ENCODE measurements at regions not wholly inside any gene's neighbourhood (a gene's known extent, or its start where the extent isn't known, plus 50 kb on each side); places are given as distances from the start of the nearest gene placed in this dataset.

- Histone ChIP-seq H3K4me1 (no peaks in the 10 kb centered on the region), H3K79me2 (no peaks in the 10 kb centered on the region), H2AFZ (no peak overlapping the region), H3K9ac (no peak overlapping the region), H3K4me2 (ENCODE audit: low read length) (no peak overlapping the region), H3K27me3 (ENCODE audit: control insufficient read depth, insufficient read depth, low read length) (no peaks in the 10 kb centered on the region), H3K4me3 (ENCODE audit: low read depth, low read length) (no peak overlapping the region), H3K27ac (no peak overlapping the region), H3K9me3 (ENCODE audit: control insufficient read depth, low read length) (no peaks in the 10 kb centered on the region), H3K36me3 (ENCODE audit: control insufficient read depth, insufficient read depth, low read length) (no peaks in the 10 kb centered on the region)
- TF ChIP-seq CTCF (IDR thresholded peaks at IDR 0.05), result no peak
Measured at GRCh38 chr6:165877773-165878172, 214.7 kb upstream of the PDE10A start.

GRCh38 chr6:165877192-165877591, 214.2 kb upstream of the PDE10A start:
- Histone ChIP-seq H3K9ac (no peak overlapping the region), H3K36me3 (ENCODE audit: control insufficient read depth, insufficient read depth, low read length) (no peaks in the 10 kb centered on the region), H3K27me3 (ENCODE audit: control insufficient read depth, insufficient read depth, low read length) (no peaks in the 10 kb centered on the region), H3K4me1 (no peaks in the 10 kb centered on the region), H3K4me2 (ENCODE audit: low read length) (no peak overlapping the region), H3K9me3 (ENCODE audit: control insufficient read depth, low read length) (no peaks in the 10 kb centered on the region), H3K79me2 (no peaks in the 10 kb centered on the region), H2AFZ (no peak overlapping the region), H3K27ac (no peak overlapping the region), H3K4me3 (ENCODE audit: low read depth, low read length) (no peak overlapping the region)
- TF ChIP-seq CTCF (IDR thresholded peaks at IDR 0.05), result no peak

- no peak overlapping the region for H3K27ac ChIP-seq
- no peaks in the 10 kb centered on the region for H3K4me1 ChIP-seq
- no peak overlapping the region for H3K4me3 ChIP-seq (ENCODE audit: low read depth, low read length)
- no peak for TF ChIP-seq CTCF (IDR thresholded peaks at IDR 0.05)
- no peak overlapping the region for H3K9ac ChIP-seq
- H2AFZ ChIP-seq, result no peak overlapping the region
- H3K4me2 ChIP-seq (ENCODE audit: low read length), result no peak overlapping the region
- H3K27me3 ChIP-seq (ENCODE audit: control insufficient read depth, insufficient read depth, low read length), result no peaks in the 10 kb centered on the region
- no peaks in the 10 kb centered on the region for H3K36me3 ChIP-seq (ENCODE audit: control insufficient read depth, insufficient read depth, low read length)
- no peaks in the 10 kb centered on the region for H3K9me3 ChIP-seq (ENCODE audit: control insufficient read depth, low read length)
- no peaks in the 10 kb centered on the region for H3K79me2 ChIP-seq
Measured at GRCh38 chr6:165876588-165876987, 213.5 kb upstream of the PDE10A start.

GRCh38 chr6:165875946-165876345, 212.9 kb upstream of the PDE10A start:
- no peak for TF ChIP-seq CTCF (IDR thresholded peaks at IDR 0.05)
- Histone ChIP-seq H3K4me1 (no peaks in the 10 kb centered on the region), H3K36me3 (ENCODE audit: control insufficient read depth, insufficient read depth, low read length) (no peaks in the 10 kb centered on the region), H3K4me2 (ENCODE audit: low read length) (no peak overlapping the region), H3K27me3 (ENCODE audit: control insufficient read depth, insufficient read depth, low read length) (no peaks in the 10 kb centered on the region), H3K4me3 (ENCODE audit: low read depth, low read length) (no peak overlapping the region), H3K9me3 (ENCODE audit: control insufficient read depth, low read length) (no peaks in the 10 kb centered on the region), H3K9ac (no peak overlapping the region), H2AFZ (no peak overlapping the region), H3K79me2 (no peaks in the 10 kb centered on the region), H3K27ac (no peak overlapping the region)

- no peaks in the 10 kb centered on the region for H3K79me2 ChIP-seq
- no peak overlapping the region for H3K9ac ChIP-seq
- no peak overlapping the region for H3K27ac ChIP-seq
- H3K9me3 ChIP-seq (ENCODE audit: control insufficient read depth, low read length), result peaks cover 3% of the 10 kb centered on the region
- H3K4me3 ChIP-seq (ENCODE audit: low read depth, low read length), result no peak overlapping the region
- no peak for TF ChIP-seq CTCF (IDR thresholded peaks at IDR 0.05)
- no peaks in the 10 kb centered on the region for H3K4me1 ChIP-seq
- H3K4me2 ChIP-seq (ENCODE audit: low read length), result no peak overlapping the region
- H3K27me3 ChIP-seq (ENCODE audit: control insufficient read depth, insufficient read depth, low read length), result no peaks in the 10 kb centered on the region
- H3K36me3 ChIP-seq (ENCODE audit: control insufficient read depth, insufficient read depth, low read length), result no peaks in the 10 kb centered on the region
- no peak overlapping the region for H2AFZ ChIP-seq
Measured at GRCh38 chr6:165873976-165874375, 210.9 kb upstream of the PDE10A start.
